ENCODE measurements at regions not wholly inside any gene's neighbourhood (a gene's known extent, or its start where the extent isn't known, plus 50 kb on each side); places are given as distances from the start of the nearest gene placed in this dataset.

GRCh38 chr7:1359681-1360485 lies 99.4 kb downstream of the MICALL2 start:
- TF ChIP-seq CTCF (IDR thresholded peaks at IDR 0.05) (no peak), POLR2A (IDR thresholded peaks at IDR 0.05) (no peak)

All from uterus (tissue), 2 donors.